HFFc6 (cell line): ENCODE measurements at regions not wholly inside any gene's neighbourhood (a gene's known extent, or its start where the extent isn't known, plus 50 kb on each side); places are given as distances from the start of the nearest gene placed in this dataset.

Experiments used
- DNase-seq: peaks from one replicate; pipeline ENCODE4 v3.0.0-alpha.2; 2018
- H3K27ac Mint-ChIP-seq: 2 replicates; pipeline ENCODE4 v1.8.0; 2020; ENCODE audit warnings: mild to moderate bottlenecking, mixed read lengths
- H3K27me3 Mint-ChIP-seq: 2 replicates; pipeline ENCODE4 v1.8.0; 2021; ENCODE audit warnings: mild to moderate bottlenecking, moderate library complexity, mixed read lengths; ENCODE audit not compliant: insufficient read depth
- H3K36me3 Mint-ChIP-seq: 2 replicates; pipeline ENCODE4 v1.8.0; 2021; ENCODE audit warnings: low read depth, mixed read lengths
- H3K4me1 Mint-ChIP-seq: 2 replicates; pipeline ENCODE4 v1.8.0; 2020; ENCODE audit warnings: low read depth, mixed read lengths
- H3K4me3 Mint-ChIP-seq: 2 replicates; pipeline ENCODE4 v1.8.0; 2020; ENCODE audit warnings: mild to moderate bottlenecking, moderate library complexity, mixed read lengths
- H3K9me3 Mint-ChIP-seq: 2 replicates; pipeline ENCODE4 v1.8.0; 2020; ENCODE audit warnings: mild to moderate bottlenecking, mixed read lengths
- CTCF ChIP-seq: fragments of 200-600 bp; sonication (generic); IDR thresholded peaks from 2 replicates; pipeline ENCODE4 v1.5.0; 2021; ENCODE audit warnings: antibody characterized with exemption, mild to moderate bottlenecking

GRCh38 chr1:198842686-198843085 lies 203.8 kb downstream of the PTPRC start:
- H3K9me3 Mint-ChIP-seq = no peaks in the 10 kb centered on the region
- H3K4me3 Mint-ChIP-seq = no peak overlapping the region
- DNase-seq = no peak
- peaks cover 22% of the 10 kb centered on the region for H3K4me1 Mint-ChIP-seq
- no peak overlapping the region for H3K27ac Mint-ChIP-seq
- H3K36me3 Mint-ChIP-seq = peaks cover 36% of the 10 kb centered on the region
- TF ChIP-seq CTCF = no peak
- no peaks in the 10 kb centered on the region for H3K27me3 Mint-ChIP-seq

GRCh38 chr1:198845271-198845670 lies 206.4 kb downstream of the PTPRC start:
- DNase-seq = no peak
- TF ChIP-seq CTCF = no peak
- Mint-ChIP-seq H3K36me3 (peaks cover 56% of the 10 kb centered on the region), H3K27ac (no peak overlapping the region; the same call in 1 of the 2 replicates), H3K4me3 (no peak overlapping the region), H3K4me1 (peaks cover 43% of the 10 kb centered on the region), H3K27me3 (no peaks in the 10 kb centered on the region), H3K9me3 (no peaks in the 10 kb centered on the region)

- TF ChIP-seq CTCF = no peak
- no peaks in the 10 kb centered on the region for H3K27me3 Mint-ChIP-seq
- H3K36me3 Mint-ChIP-seq = peaks cover 56% of the 10 kb centered on the region
- no peaks in the 10 kb centered on the region for H3K9me3 Mint-ChIP-seq
- H3K27ac Mint-ChIP-seq = peak overlapping the region; percentile 36; the same call in 1 of the 2 replicates
- H3K4me3 Mint-ChIP-seq = no peak overlapping the region
- H3K4me1 Mint-ChIP-seq = peaks cover 45% of the 10 kb centered on the region
- DNase-seq = peak; percentile 24
Observed at GRCh38 chr1:198845851-198846250, 207.0 kb downstream of the PTPRC start.

- H3K27ac Mint-ChIP-seq = no peak overlapping the region
Observed at GRCh38 chr1:198846556-198846955, 207.7 kb downstream of the PTPRC start.

GRCh38 chr1:198848206-198848605 lies 209.4 kb downstream of the PTPRC start:
- Mint-ChIP-seq H3K4me3 (no peak overlapping the region), H3K9me3 (no peaks in the 10 kb centered on the region), H3K27me3 (no peaks in the 10 kb centered on the region), H3K36me3 (peaks cover 50% of the 10 kb centered on the region), H3K27ac (no peak overlapping the region), H3K4me1 (peaks cover 45% of the 10 kb centered on the region)
- no peak for TF ChIP-seq CTCF
- no peak for DNase-seq

More at GRCh38 chr1:198846556-198846955, 207.7 kb downstream of the PTPRC start:
- Mint-ChIP-seq H3K4me1 (peaks cover 45% of the 10 kb centered on the region), H3K9me3 (no peaks in the 10 kb centered on the region), H3K4me3 (no peak overlapping the region), H3K27me3 (no peaks in the 10 kb centered on the region), H3K36me3 (peaks cover 52% of the 10 kb centered on the region)
- TF ChIP-seq CTCF = no peak
- no peak for DNase-seq

- Mint-ChIP-seq H3K9me3 (no peaks in the 10 kb centered on the region), H3K36me3 (peaks cover 49% of the 10 kb centered on the region), H3K27me3 (no peaks in the 10 kb centered on the region), H3K4me1 (peaks cover 45% of the 10 kb centered on the region), H3K4me3 (no peak overlapping the region), H3K27ac (no peak overlapping the region)
- TF ChIP-seq CTCF = no peak
- DNase-seq = no peak
Observed at GRCh38 chr1:198848649-198849048, 209.8 kb downstream of the PTPRC start.
